ENCODE measurements at regions not wholly inside any gene's neighbourhood (a gene's known extent, or its start where the extent isn't known, plus 50 kb on each side); places are given as distances from the start of the nearest gene placed in this dataset.

DNA sequence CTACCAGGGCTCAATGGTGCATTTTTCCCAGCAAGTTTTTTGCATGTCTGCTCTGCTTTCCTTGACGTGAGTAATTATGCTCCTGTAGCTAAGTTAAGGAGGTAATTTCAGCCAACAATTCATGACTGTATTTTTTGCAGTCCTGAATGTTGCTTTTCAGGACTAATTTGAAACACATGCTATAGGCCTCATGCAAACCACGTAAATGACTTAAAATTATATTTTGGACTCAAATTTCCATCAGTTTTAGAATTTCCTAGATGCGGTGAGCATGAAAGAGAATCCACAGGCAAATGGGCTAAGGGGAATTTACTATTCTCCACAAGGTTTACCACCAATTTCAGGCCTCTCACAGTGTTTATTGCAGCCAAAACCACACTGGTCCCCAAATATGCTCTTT is 589.9 kb upstream of the LRRTM1 start:
- DNase-seq (ENCODE audit: low read depth in 2 of 2) = no peak

GRCh38 chr2:80893711-80894110 is 589.2 kb upstream of the LRRTM1 start:
- no peak for DNase-seq (ENCODE audit: low read depth in 2 of 2)

GRCh38 chr2:80889009-80889408 is 584.5 kb upstream of the LRRTM1 start:
- no peak for DNase-seq (ENCODE audit: low read depth in 2 of 2)

DNA sequence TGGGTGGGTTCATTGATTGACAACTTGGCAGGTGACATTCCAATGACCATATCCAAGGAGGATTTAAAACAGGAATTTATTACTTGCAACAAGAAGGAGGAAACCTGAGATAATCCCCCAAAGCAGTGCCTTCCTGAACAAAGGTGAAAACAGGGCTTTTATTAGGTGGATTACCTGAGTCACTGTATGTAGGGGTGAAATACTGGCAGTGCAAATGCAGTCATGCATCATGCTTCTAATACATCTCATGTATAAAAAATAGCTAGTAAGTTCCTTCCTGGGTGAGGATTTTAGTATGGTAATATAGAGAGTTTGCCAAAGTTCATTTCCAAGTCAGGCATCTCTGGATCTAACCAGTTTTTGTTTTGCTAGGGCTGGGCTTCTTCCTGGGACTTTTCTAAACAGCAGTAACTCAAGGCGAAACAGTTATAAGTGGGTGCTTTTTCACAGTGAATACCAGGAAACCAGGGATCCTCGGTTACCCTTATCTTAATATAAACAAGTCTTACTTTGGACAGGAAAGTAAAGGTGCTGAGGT is 583.4 kb upstream of the LRRTM1 start:
- no peak for DNase-seq (ENCODE audit: low read depth in 2 of 2)

GRCh38 chr2:80874374-80874773 is 569.8 kb upstream of the LRRTM1 start:
- DNase-seq (ENCODE audit: low read depth in 2 of 2) = no peak

DNA sequence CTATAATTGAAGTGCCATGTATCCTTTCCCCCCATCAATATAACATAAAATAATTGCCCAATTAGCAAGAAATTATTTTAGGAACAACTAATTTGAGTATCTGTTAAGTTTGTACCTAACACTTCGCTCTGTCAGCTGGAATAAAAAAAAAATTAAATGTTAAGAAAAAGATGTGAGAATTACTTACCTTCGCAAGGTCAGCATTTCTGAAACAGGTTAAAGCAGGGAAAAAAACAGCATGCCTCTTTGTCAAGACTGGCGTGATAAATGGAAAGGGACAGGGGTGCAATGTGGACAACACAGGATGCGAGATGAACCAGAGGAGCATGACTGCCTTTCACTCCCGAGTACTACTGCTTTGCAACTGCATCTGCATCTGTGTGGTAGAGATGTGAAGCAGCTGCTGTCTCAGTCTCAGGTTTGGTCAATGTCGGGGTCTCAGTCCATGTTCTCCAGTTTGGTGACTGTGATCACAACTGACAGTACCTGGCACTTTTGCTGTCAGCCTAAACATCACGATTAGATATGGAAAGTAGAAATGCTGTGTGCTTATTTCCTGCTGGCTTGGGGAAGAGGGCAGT is 565.4 kb upstream of the LRRTM1 start:
- no peak for DNase-seq (ENCODE audit: low read depth in 2 of 2)

DNA sequence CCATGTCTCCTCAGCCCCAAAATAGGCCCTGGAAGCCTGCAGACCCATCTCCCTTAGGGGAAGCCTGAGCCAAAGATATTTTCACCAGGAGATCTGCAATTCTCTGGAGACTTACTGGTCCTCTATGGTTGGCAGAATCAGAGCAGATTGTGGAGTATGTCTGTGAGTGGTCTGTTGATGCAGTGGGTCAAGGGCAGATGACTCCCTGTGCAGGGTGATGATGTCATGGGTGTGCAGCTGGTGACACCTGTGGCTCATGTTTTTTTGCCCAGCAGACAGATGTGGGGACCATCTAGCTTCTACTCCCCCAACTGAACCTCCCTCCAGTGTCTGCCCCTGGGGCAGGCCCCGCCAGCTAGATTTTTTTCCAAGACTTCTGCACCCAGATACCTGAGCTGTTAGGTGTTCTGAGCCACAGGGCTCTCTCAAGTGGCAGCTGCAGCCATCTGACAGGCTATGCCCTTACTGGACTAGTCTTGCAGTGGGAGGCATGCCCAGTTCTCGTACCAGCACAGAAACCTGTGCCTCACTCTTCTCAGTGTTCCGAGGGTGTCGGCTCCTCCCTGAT is 558.7 kb upstream of the LRRTM1 start:
- no peak for DNase-seq (ENCODE audit: low read depth in 2 of 2)

DNA sequence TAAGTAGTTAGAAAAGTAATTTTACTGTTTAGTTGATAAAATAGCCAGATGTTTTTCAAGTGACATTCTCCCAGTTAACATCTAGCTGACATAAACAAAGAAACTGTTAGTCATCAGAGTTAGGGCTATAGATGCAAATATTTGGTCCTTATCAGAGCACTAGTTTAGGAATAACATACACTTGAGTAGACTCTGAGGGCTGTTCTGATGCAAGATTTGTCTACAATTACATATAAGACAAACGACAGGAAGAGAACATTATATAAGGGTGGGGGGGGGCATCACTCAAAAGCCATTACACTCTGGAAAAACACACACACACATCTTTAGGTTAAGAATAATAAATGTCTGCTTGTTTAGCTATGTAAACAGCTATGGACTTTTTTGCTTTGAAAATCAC is 554.4 kb upstream of the LRRTM1 start:
- no peak for DNase-seq (ENCODE audit: low read depth in 2 of 2)

- DNase-seq (ENCODE audit: low read depth in 2 of 2) = no peak
These were observed 551.7 kb upstream of the LRRTM1 start for GRCh38 chr2:80856227-80856626.

DNA sequence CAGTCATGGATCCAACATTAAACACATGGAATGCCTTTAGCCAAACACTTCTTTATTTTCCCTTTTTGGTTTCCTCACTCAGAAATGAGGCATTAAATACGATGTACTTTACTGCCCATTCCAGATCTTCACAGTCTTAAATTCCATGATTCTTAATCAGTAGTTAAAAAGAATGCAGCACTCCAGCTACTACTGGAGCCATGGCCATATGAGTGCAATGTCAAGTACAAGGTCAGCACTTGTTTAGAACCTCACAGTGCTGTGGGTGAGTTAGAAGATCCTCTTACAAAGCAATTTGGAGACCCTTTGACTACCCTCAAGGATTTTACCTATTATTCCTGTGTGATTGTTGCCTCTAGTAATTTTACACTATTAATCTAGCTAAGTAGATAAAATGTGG is 550.3 kb upstream of the LRRTM1 start:
- no peak for DNase-seq (ENCODE audit: low read depth in 2 of 2)

DNA sequence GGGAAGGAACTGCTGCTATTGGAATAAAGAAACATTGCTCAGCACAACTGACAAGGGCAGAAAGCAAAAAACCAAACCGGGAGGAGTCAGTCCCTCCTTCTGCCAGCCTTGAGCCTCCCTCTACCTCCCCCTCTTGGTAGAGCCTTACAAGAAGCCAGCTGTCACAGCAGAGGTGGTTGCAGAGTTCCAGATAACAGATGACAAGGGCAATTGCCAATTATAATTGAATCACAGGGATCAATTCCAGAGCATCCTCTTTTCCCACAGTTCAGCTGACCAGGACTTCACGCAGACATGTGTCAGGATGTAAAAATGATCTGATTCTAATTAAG is 548.2 kb upstream of the LRRTM1 start:
- no peak for DNase-seq (ENCODE audit: low read depth in 2 of 2)

GRCh38 chr2:80852079-80852807 is 547.7 kb upstream of the LRRTM1 start:
- DNase-seq (ENCODE audit: low read depth in 2 of 2) = no peak

- no peak for DNase-seq (ENCODE audit: low read depth in 2 of 2)
These were observed 526.3 kb upstream of the LRRTM1 start for GRCh38 chr2:80830891-80831290.

GRCh38 chr2:80822999-80823398 is 518.4 kb upstream of the LRRTM1 start:
- DNase-seq (ENCODE audit: low read depth in 2 of 2) = no peak

DNA sequence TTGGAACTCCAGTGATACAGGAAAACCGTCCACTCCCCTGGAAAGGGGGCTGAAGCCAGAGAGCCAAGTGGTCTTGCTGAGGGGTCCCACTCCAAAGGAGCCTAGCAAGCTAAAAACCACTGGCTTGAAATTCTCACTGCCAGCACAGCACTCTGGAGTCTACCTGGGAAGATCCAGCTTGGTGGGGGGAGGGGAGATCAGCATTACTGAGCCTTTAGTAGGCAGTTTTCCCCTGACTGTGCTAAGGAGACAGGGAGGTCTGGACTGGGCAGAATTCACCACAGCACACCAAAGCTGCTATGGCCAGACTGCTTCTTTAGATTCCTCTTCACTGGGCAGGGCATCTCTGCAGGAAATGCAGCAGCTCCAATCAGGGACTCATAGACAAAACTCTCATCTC is 510.7 kb upstream of the LRRTM1 start:
- DNase-seq (ENCODE audit: low read depth in 2 of 2) = no peak

- no peak for DNase-seq (ENCODE audit: low read depth in 2 of 2)
These were observed 482.0 kb upstream of the LRRTM1 start for GRCh38 chr2:80786584-80786983.

DNA sequence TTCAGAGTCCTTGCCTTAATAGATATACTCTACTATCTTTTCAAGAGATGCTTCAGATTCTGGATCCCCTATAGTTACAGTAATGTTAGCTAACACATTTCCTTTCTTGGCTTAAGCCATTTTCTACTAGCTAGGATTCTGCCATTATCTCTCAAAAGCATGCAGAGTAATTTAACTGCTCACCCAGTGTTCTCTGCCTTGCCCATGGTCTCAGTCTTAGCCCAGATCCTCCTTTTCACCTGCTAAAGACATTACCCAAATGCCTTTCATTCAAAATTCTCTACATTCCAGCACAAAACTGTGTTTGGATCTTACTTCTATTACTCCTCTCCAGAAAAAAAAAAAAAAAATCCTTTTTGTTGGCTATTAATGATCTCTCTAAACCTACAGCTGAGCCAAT is 474.2 kb upstream of the LRRTM1 start:
- DNase-seq (ENCODE audit: low read depth in 2 of 2) = no peak

DNA sequence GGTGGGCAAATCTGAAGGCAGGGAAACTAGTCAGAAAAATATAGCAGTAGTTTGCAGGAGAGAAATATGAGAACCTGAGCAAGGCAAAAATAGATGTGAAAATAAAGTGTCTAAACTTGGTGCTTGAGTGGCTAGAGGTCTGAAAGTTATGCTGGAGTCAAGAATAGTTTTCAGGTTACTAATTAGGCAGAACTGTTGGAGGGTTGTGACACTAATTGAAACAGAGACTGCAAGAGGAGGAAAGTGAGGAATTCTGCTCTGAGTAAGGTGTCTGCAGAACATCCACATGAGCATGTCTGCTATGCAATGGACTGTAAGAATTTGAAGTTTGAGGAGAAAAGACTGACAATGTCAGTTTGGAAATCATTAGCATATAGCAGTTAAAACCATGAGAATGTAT is 444.0 kb upstream of the LRRTM1 start:
- no peak for DNase-seq (ENCODE audit: low read depth in 2 of 2)

- DNase-seq (ENCODE audit: low read depth in 2 of 2) = no peak
These were observed 432.5 kb upstream of the LRRTM1 start for GRCh38 chr2:80737047-80737446.

- DNase-seq (ENCODE audit: low read depth in 2 of 2) = no peak
These were observed 420.4 kb upstream of the LRRTM1 start for GRCh38 chr2:80725001-80725400.

- DNase-seq (ENCODE audit: low read depth in 2 of 2) = no peak
These were observed 418.3 kb upstream of the LRRTM1 start for GRCh38 chr2:80722803-80723202.

GRCh38 chr2:80719607-80720006 is 415.1 kb upstream of the LRRTM1 start:
- DNase-seq (ENCODE audit: low read depth in 2 of 2) = no peak

- no peak for DNase-seq (ENCODE audit: low read depth in 2 of 2)
These were observed 410.9 kb upstream of the LRRTM1 start for GRCh38 chr2:80715433-80715832.
